SK-MEL-5 (cell line): ENCODE measurements at regions not wholly inside any gene's neighbourhood (a gene's known extent, or its start where the extent isn't known, plus 50 kb on each side); places are given as distances from the start of the nearest gene placed in this dataset.

Experiments
- DNase-seq: peaks from one replicate; pipeline ENCODE4 v3.0.0-alpha.2; 2016; ENCODE audit warnings: low read depth, low spot score
- in situ Hi-C: cut with HindIII; loops from 2 replicates; pipeline ENCODE4 v1.10.0; 2016; ENCODE audit warnings: low sequenced_read_pairs, high pct_unique_total_duplicates, low pct_unique_long_range_greater_than_20kb

DNA sequence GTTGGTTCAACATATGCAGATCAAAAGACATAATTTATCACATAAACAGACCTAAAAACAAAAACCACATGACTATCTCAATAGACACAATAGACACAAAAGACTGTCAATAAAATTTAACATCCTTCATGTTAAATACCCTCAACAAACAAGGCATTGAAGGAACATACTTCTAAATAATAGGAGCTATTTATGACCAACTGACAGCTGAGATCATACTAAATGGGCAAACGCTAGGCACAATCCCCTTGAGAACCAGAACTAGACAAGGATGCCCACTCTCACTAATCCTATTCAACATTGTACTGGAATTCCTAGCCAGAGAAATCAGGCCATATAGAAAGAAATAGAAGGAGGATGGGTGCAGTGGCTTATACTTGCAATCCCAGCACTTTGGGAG is 50.3 kb upstream of the GLYAT start:
- in situ Hi-C loops, result no loop called here
- DNase-seq, result peak; percentile 78
